Epithelial cell of esophagus (primary cell): ENCODE measurements at regions not wholly inside any gene's neighbourhood (a gene's known extent, or its start where the extent isn't known, plus 50 kb on each side); places are given as distances from the start of the nearest gene placed in this dataset.

Experiments
- DNase-seq: peaks from one replicate; pipeline ENCODE4 v3.0.0; 2010; ENCODE audit warnings: low read depth
- H3K4me3 ChIP-seq: 2 replicates; pipeline ENCODE4 v1.5.1; 2011; ENCODE audit warnings: mild to moderate bottlenecking, low read length, control low read depth
- CTCF ChIP-seq: IDR thresholded peaks from 2 replicates; pipeline ENCODE4 v1.5.1; 2011; ENCODE audit warnings: low read depth, mild to moderate bottlenecking, low read length, control low read depth, inconsistent platforms; ENCODE audit not compliant: insufficient read depth; ENCODE audit errors: missing control alignments

DNA sequence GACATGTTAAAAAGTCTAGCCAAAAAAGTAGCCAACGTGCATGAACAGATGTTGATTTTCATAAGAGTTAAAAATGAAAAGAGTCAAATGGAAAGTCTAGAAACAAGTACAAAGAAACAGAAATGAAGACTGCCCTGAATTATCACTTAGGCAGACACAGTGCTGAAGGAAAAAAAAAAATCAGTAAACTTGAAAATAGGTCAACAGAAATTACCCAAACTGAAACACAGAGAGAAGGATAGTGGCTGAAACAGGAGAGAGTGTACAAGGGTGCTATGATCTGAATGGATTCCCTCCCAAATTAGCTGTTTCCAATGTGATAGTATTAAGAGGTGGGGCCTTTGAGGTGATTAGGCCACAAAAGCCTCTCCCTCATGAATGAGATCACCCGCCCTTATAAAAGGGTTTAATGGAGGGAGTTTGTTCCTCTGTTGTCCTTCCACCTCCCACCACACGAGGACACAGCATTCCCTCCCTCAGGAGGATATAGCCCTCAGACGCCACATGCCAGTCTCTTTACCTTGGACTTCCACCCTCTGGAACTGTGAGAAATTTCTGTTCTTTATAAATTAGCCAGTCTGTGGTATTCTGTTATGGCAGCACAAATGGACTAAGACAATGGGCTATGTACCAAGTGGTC, 249.7 kb downstream of the AHR start:
- TF ChIP-seq CTCF, result no peak
- DNase-seq, result no peak
- no peak overlapping the region for H3K4me3 ChIP-seq

GRCh38 chr7:17549406-17549805, 251.0 kb downstream of the AHR start:
- DNase-seq, result no peak
- no peak for TF ChIP-seq CTCF
- H3K4me3 ChIP-seq, result no peak overlapping the region

GRCh38 chr7:17552373-17552772, 253.9 kb downstream of the AHR start:
- no peak overlapping the region for H3K4me3 ChIP-seq
- no peak for TF ChIP-seq CTCF
- DNase-seq, result no peak

DNA sequence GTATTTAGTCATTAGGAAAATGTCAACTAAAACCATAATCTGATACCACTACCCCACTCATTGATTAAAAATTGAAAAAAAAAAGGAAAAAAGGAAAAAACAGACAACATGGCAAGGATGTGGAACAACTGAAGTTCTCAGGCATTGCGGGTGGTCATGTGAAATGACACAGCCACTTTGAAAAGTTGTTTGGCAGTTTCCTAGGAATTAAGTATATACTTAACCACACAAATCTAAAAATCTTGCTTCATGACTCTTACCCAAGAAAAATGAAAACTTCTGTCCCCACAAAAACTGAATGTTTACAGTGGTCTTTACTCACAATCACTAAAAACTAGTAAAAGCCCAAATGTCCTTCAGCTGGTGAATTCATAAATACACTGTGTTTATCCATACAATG, 254.5 kb downstream of the AHR start:
- H3K4me3 ChIP-seq, result no peak overlapping the region
- no peak for TF ChIP-seq CTCF
- DNase-seq, result no peak

DNA sequence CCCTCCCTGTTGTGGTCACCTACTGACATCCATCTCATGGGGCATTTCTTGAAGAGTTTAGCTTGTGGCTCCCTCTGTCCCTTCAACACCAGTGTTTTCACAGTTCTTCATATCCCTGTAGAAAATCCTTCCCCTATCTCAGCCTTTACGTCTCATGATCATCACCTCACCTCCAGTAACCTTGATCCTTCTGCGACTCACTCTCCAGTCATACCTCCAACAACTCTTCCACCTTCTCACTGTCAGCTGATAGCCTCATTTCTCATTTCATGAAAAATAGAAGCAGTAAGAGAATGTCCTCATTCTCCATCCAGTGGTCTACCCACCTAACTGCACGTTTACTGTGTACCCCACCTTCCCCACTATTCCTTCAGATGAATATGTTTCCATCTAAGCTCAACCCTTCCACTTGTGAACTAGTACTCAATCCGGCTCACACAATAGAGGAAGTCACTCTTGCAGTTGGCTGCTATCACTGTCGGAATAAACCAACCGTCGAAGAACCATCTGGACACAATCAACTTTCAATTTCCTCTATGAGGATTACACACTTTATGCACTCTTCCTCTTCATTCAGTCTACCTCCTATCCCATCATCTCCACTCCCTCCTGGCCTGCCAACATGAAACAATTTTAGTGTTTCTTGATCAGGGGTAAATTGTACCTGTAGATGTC, 256.0 kb downstream of the AHR start:
- no peak overlapping the region for H3K4me3 ChIP-seq
- peak; percentile 68 for DNase-seq
- TF ChIP-seq CTCF, result no peak

- DNase-seq, result no peak
These were observed 257.9 kb downstream of the AHR start for GRCh38 chr7:17556247-17556956.

More at GRCh38 chr7:17556247-17556956, 257.9 kb downstream of the AHR start:
- no peak overlapping the region for H3K4me3 ChIP-seq
- TF ChIP-seq CTCF, result no peak
